WTC11 (cell line): ENCODE measurements at regions not wholly inside any gene's neighbourhood (a gene's known extent, or its start where the extent isn't known, plus 50 kb on each side); places are given as distances from the start of the nearest gene placed in this dataset.

Source experiments
- ATAC-seq: fragments of 200-7000 bp; cut with Tn5 transposase; 2 replicates; pipeline ENCODE4 v1.10.0; 2021; ENCODE audit warnings: mild to moderate bottlenecking, moderate library complexity
- CTCF ChIA-PET: fragments of 300-600 bp; sonication (Branson Sonifier 250); formaldehyde crosslinking; loops from one replicate; lab custom pipeline; 2021; ENCODE audit warnings: antibody characterized with exemption; lab: Charles Lee
- POLR2A ChIA-PET: fragments of 350-600 bp; sonication (Branson Sonifier 250); formaldehyde crosslinking; loops from one replicate; lab custom pipeline; 2021; ENCODE audit warnings: antibody characterized with exemption; lab: Charles Lee
- DNase-seq: peaks from one replicate; pipeline ENCODE4 v3.0.0; 2021; ENCODE audit warnings: low spot score
- H3K27ac Mint-ChIP-seq: 2 replicates; pipeline ENCODE4 v1.8.0; 2021; ENCODE audit warnings: mixed read lengths
- H3K27me3 Mint-ChIP-seq: 2 replicates; pipeline ENCODE4 v1.8.0; 2021; ENCODE audit warnings: low read depth, mild to moderate bottlenecking, moderate library complexity, mixed read lengths
- H3K36me3 Mint-ChIP-seq: 2 replicates; pipeline ENCODE4 v1.8.0; 2021; ENCODE audit warnings: mixed read lengths
- H3K4me1 Mint-ChIP-seq: 2 replicates; pipeline ENCODE4 v1.8.0; 2022; ENCODE audit warnings: mixed read lengths
- H3K4me3 Mint-ChIP-seq: 2 replicates; pipeline ENCODE4 v1.8.0; 2021; ENCODE audit warnings: mild to moderate bottlenecking, moderate library complexity, mixed read lengths
- H3K9me3 Mint-ChIP-seq: 2 replicates; pipeline ENCODE4 v1.8.0; 2021; ENCODE audit warnings: mixed read lengths
- ELF4 ChIP-seq: sonication (generic); formaldehyde crosslinking; IDR thresholded peaks from 2 replicates; pipeline ENCODE4 v1.8.1; 2022; ENCODE audit warnings: low read depth, mild to moderate bottlenecking, moderate library complexity, missing genetic modification reagents
- ESRRA ChIP-seq: sonication (generic); formaldehyde crosslinking; IDR thresholded peaks from 2 replicates; pipeline ENCODE4 v1.8.1; 2022; ENCODE audit warnings: mild to moderate bottlenecking, missing genetic modification reagents, borderline replicate concordance
- GRHL2 ChIP-seq: fragments of 250-450 bp; sonication (Bioruptor Pico); IDR thresholded peaks from 2 replicates; pipeline ENCODE4 v1.8.0; 2022; ENCODE audit warnings: mild to moderate bottlenecking, moderate library complexity; ENCODE audit not compliant: insufficient replicate concordance, severe bottlenecking
- MXD4 ChIP-seq: fragments of 250-450 bp; sonication (Bioruptor Pico); IDR thresholded peaks from 2 replicates; pipeline ENCODE4 v1.8.0; 2021; ENCODE audit warnings: mild to moderate bottlenecking, moderate library complexity, borderline replicate concordance
- NFATC4 ChIP-seq: fragments of 250-450 bp; sonication (Bioruptor Pico); IDR thresholded peaks from 2 replicates; pipeline ENCODE4 v1.9.0; 2021; ENCODE audit warnings: mild to moderate bottlenecking
- NFE2L1 ChIP-seq: sonication (generic); formaldehyde crosslinking; IDR thresholded peaks from 2 replicates; pipeline ENCODE4 v1.8.1; 2023; ENCODE audit warnings: missing genetic modification reagents
- NR1H2 ChIP-seq: sonication (generic); formaldehyde crosslinking; IDR thresholded peaks from 2 replicates; pipeline ENCODE4 v1.9.0; 2021; ENCODE audit warnings: mild to moderate bottlenecking, moderate library complexity, missing genetic modification reagents
- SP1 ChIP-seq: sonication (generic); formaldehyde crosslinking; conservative IDR thresholded peaks from 2 replicates; pipeline ENCODE4 v1.8.1; 2022; ENCODE audit warnings: missing genetic modification reagents
- ZBTB21 ChIP-seq: sonication (generic); formaldehyde crosslinking; IDR thresholded peaks from 2 replicates; pipeline ENCODE4 v1.8.1; 2023; ENCODE audit warnings: mild to moderate bottlenecking, missing genetic modification reagents, borderline replicate concordance
- ZNF121 ChIP-seq: sonication (generic); formaldehyde crosslinking; IDR thresholded peaks from 2 replicates; pipeline ENCODE4 v1.8.0; 2023; ENCODE audit warnings: missing genetic modification reagents
- ZNF138 ChIP-seq: sonication (generic); formaldehyde crosslinking; conservative IDR thresholded peaks from 2 replicates; pipeline ENCODE4 v1.8.1; 2022; ENCODE audit warnings: mild to moderate bottlenecking, moderate library complexity, missing genetic modification reagents
- ZNF219 ChIP-seq: sonication (generic); formaldehyde crosslinking; IDR thresholded peaks from 2 replicates; pipeline ENCODE4 v1.8.0; 2023; ENCODE audit warnings: missing genetic modification reagents, mild to moderate bottlenecking, borderline replicate concordance
- ZNF232 ChIP-seq: sonication (generic); formaldehyde crosslinking; IDR thresholded peaks from 2 replicates; pipeline ENCODE4 v1.8.0; 2022; ENCODE audit warnings: mild to moderate bottlenecking, missing genetic modification reagents
- ZNF263 ChIP-seq: sonication (generic); formaldehyde crosslinking; IDR thresholded peaks from 2 replicates; pipeline ENCODE4 v1.8.1; 2022; ENCODE audit warnings: low read depth, mild to moderate bottlenecking, moderate library complexity, missing genetic modification reagents
- ZNF317 ChIP-seq: sonication (generic); formaldehyde crosslinking; IDR thresholded peaks from 2 replicates; pipeline ENCODE4 v1.8.1; 2023; ENCODE audit warnings: low read depth, mild to moderate bottlenecking, moderate library complexity, missing genetic modification reagents, borderline replicate concordance
- ZNF396 ChIP-seq: fragments of 250-450 bp; sonication (Bioruptor Pico); IDR thresholded peaks from 2 replicates; pipeline ENCODE4 v1.8.0; 2021; ENCODE audit warnings: mild to moderate bottlenecking, moderate library complexity, borderline replicate concordance
- TF ChIP-seq, protein P1 (sequence below): fragments of 250-450 bp; sonication (Bioruptor Pico); IDR thresholded peaks from 2 replicates; pipeline ENCODE4 v1.9.0; 2021; ENCODE audit warnings: mild to moderate bottlenecking
- TF ChIP-seq, protein P2 (sequence below): sonication (generic); formaldehyde crosslinking; IDR thresholded peaks from 2 replicates; pipeline ENCODE4 v1.8.1; 2023; ENCODE audit warnings: mild to moderate bottlenecking, missing genetic modification reagents, moderate library complexity
- TF ChIP-seq, protein P3 (sequence below): fragments of 250-450 bp; sonication (Bioruptor Pico); IDR thresholded peaks from 2 replicates; pipeline ENCODE4 v1.9.0; 2021; ENCODE audit warnings: mild to moderate bottlenecking
- TF ChIP-seq, protein P4 (sequence below): sonication (generic); formaldehyde crosslinking; IDR thresholded peaks from 2 replicates; pipeline ENCODE4 v1.8.1; 2022; ENCODE audit warnings: mild to moderate bottlenecking, moderate library complexity, missing genetic modification reagents
- TF ChIP-seq, protein P5 (sequence below): sonication (generic); formaldehyde crosslinking; IDR thresholded peaks from 2 replicates; pipeline ENCODE4 v1.8.0; 2023; ENCODE audit warnings: mild to moderate bottlenecking, missing genetic modification reagents
- TF ChIP-seq, protein P6 (sequence below): sonication (generic); formaldehyde crosslinking; IDR thresholded peaks from 2 replicates; pipeline ENCODE4 v1.8.0; 2023; ENCODE audit warnings: missing genetic modification reagents
- TF ChIP-seq, protein P7 (sequence below): sonication (generic); formaldehyde crosslinking; IDR thresholded peaks from 2 replicates; pipeline ENCODE4 v1.8.1; 2023; ENCODE audit warnings: mild to moderate bottlenecking, missing genetic modification reagents
- TF ChIP-seq, protein P8 (sequence below): sonication (generic); formaldehyde crosslinking; IDR thresholded peaks from 2 replicates; pipeline ENCODE4 v1.8.1; 2023; ENCODE audit warnings: mild to moderate bottlenecking, moderate library complexity, missing genetic modification reagents

DNA sequence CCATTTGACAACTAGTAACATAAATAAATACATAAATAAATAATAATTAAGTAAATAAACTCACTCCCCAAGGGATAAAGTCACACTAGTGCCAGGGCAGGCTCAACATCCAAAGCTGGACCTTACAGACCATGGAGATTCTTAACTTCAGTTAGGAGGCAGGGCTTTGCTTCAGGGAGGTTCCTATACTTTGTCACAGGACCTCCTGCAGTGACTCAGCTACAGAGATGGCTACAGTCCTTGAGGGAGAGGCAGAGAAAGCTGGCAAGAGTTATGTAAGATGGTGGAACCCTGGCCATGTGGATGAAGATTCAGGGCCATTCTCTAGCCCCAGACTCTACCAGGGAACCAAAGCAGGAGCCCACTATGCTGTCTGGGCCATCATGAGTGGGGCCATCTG, 74.1 kb upstream of the CADM1 start (continued):
- TF ChIP-seq, protein P1, sequence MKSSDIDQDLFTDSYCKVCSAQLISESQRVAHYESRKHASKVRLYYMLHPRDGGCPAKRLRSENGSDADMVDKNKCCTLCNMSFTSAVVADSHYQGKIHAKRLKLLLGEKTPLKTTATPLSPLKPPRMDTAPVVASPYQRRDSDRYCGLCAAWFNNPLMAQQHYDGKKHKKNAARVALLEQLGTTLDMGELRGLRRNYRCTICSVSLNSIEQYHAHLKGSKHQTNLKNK: no peak
- TF ChIP-seq ZNF121 (CRISPR knock-in tag) (no peak), ESRRA (CRISPR knock-in tag) (no peak), NR1H2 (no peak)
- TF ChIP-seq, protein P2, sequence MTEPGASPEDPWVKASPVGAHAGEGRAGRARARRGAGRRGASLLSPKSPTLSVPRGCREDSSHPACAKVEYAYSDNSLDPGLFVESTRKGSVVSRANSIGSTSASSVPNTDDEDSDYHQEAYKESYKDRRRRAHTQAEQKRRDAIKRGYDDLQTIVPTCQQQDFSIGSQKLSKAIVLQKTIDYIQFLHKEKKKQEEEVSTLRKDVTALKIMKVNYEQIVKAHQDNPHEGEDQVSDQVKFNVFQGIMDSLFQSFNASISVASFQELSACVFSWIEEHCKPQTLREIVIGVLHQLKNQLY (CRISPR knock-in tag): no peak

DNA sequence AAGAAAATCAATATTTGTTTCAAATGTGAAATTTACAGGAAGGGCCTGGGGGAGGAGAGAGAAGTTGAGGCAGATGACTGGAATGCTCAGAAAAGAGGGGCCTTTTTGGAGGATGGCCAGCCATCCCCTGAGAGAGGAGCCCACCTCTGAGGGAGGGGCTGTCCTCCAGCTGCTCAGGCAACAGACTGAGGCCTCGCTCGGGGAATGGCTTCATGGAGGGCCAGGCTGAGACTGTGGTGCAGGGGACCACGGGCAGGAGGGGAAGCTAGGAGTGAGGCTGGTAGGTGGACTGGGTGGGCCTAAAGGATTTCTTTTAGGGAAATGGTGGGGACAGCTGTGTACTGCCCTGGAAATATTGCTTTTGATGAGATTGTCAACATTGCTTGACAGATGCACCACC, 73.5 kb upstream of the CADM1 start:
- ATAC-seq: no peak

More for the DNA sequence above, 73.5 kb upstream of the CADM1 start:
- no peak for DNase-seq
- Mint-ChIP-seq H3K4me3 (no peak overlapping the region), H3K9me3 (no peaks in the 10 kb centered on the region), H3K36me3 (no peaks in the 10 kb centered on the region), H3K27me3 (peaks cover 4% of the 10 kb centered on the region; the same call in 1 of the 2 replicates), H3K4me1 (peaks cover 35% of the 10 kb centered on the region), H3K27ac (no peak overlapping the region)
- CTCF ChIA-PET: no interaction called here
- POLR2A ChIA-PET: no interaction called here
- TF ChIP-seq, protein P3, sequence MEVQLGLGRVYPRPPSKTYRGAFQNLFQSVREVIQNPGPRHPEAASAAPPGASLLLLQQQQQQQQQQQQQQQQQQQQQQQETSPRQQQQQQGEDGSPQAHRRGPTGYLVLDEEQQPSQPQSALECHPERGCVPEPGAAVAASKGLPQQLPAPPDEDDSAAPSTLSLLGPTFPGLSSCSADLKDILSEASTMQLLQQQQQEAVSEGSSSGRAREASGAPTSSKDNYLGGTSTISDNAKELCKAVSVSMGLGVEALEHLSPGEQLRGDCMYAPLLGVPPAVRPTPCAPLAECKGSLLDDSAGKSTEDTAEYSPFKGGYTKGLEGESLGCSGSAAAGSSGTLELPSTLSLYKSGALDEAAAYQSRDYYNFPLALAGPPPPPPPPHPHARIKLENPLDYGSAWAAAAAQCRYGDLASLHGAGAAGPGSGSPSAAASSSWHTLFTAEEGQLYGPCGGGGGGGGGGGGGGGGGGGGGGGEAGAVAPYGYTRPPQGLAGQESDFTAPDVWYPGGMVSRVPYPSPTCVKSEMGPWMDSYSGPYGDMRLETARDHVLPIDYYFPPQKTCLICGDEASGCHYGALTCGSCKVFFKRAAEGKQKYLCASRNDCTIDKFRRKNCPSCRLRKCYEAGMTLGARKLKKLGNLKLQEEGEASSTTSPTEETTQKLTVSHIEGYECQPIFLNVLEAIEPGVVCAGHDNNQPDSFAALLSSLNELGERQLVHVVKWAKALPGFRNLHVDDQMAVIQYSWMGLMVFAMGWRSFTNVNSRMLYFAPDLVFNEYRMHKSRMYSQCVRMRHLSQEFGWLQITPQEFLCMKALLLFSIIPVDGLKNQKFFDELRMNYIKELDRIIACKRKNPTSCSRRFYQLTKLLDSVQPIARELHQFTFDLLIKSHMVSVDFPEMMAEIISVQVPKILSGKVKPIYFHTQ: no peak
- TF ChIP-seq, protein P4, sequence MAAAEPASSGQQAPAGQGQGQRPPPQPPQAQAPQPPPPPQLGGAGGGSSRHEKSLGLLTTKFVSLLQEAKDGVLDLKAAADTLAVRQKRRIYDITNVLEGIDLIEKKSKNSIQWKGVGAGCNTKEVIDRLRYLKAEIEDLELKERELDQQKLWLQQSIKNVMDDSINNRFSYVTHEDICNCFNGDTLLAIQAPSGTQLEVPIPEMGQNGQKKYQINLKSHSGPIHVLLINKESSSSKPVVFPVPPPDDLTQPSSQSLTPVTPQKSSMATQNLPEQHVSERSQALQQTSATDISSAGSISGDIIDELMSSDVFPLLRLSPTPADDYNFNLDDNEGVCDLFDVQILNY (CRISPR knock-in tag): no peak
- TF ChIP-seq ZNF138 (CRISPR knock-in tag): no peak
- no peak for TF ChIP-seq ZNF232 (CRISPR knock-in tag)
- no peak for TF ChIP-seq GRHL2 (CRISPR knock-in tag)
- TF ChIP-seq ZBTB21 (CRISPR knock-in tag): no peak
- TF ChIP-seq, protein P5, sequence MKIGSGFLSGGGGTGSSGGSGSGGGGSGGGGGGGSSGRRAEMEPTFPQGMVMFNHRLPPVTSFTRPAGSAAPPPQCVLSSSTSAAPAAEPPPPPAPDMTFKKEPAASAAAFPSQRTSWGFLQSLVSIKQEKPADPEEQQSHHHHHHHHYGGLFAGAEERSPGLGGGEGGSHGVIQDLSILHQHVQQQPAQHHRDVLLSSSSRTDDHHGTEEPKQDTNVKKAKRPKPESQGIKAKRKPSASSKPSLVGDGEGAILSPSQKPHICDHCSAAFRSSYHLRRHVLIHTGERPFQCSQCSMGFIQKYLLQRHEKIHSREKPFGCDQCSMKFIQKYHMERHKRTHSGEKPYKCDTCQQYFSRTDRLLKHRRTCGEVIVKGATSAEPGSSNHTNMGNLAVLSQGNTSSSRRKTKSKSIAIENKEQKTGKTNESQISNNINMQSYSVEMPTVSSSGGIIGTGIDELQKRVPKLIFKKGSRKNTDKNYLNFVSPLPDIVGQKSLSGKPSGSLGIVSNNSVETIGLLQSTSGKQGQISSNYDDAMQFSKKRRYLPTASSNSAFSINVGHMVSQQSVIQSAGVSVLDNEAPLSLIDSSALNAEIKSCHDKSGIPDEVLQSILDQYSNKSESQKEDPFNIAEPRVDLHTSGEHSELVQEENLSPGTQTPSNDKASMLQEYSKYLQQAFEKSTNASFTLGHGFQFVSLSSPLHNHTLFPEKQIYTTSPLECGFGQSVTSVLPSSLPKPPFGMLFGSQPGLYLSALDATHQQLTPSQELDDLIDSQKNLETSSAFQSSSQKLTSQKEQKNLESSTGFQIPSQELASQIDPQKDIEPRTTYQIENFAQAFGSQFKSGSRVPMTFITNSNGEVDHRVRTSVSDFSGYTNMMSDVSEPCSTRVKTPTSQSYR: no peak
- no peak for TF ChIP-seq ZNF121 (CRISPR knock-in tag)
- TF ChIP-seq NFE2L1 (CRISPR knock-in tag): no peak
- no peak for TF ChIP-seq ELF4 (CRISPR knock-in tag)
- no peak for TF ChIP-seq SP1 (CRISPR knock-in tag)
- no peak for TF ChIP-seq NFATC4 (CRISPR knock-in tag)
- TF ChIP-seq, protein P6, sequence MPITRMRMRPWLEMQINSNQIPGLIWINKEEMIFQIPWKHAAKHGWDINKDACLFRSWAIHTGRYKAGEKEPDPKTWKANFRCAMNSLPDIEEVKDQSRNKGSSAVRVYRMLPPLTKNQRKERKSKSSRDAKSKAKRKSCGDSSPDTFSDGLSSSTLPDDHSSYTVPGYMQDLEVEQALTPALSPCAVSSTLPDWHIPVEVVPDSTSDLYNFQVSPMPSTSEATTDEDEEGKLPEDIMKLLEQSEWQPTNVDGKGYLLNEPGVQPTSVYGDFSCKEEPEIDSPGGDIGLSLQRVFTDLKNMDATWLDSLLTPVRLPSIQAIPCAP (CRISPR knock-in tag): no peak
- no peak for TF ChIP-seq ZNF317 (CRISPR knock-in tag)
- TF ChIP-seq, protein P7, sequence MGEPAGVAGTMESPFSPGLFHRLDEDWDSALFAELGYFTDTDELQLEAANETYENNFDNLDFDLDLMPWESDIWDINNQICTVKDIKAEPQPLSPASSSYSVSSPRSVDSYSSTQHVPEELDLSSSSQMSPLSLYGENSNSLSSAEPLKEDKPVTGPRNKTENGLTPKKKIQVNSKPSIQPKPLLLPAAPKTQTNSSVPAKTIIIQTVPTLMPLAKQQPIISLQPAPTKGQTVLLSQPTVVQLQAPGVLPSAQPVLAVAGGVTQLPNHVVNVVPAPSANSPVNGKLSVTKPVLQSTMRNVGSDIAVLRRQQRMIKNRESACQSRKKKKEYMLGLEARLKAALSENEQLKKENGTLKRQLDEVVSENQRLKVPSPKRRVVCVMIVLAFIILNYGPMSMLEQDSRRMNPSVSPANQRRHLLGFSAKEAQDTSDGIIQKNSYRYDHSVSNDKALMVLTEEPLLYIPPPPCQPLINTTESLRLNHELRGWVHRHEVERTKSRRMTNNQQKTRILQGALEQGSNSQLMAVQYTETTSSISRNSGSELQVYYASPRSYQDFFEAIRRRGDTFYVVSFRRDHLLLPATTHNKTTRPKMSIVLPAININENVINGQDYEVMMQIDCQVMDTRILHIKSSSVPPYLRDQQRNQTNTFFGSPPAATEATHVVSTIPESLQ (CRISPR knock-in tag): no peak
- TF ChIP-seq, protein P8, sequence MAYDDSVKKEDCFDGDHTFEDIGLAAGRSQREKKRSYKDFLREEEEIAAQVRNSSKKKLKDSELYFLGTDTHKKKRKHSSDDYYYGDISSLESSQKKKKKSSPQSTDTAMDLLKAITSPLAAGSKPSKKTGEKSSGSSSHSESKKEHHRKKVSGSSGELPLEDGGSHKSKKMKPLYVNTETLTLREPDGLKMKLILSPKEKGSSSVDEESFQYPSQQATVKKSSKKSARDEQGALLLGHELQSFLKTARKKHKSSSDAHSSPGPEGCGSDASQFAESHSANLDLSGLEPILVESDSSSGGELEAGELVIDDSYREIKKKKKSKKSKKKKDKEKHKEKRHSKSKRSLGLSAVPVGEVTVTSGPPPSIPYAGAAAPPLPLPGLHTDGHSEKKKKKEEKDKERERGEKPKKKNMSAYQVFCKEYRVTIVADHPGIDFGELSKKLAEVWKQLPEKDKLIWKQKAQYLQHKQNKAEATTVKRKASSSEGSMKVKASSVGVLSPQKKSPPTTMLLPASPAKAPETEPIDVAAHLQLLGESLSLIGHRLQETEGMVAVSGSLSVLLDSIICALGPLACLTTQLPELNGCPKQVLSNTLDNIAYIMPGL (CRISPR knock-in tag): no peak
- TF ChIP-seq ZNF396 (CRISPR knock-in tag): no peak
- TF ChIP-seq MXD4 (CRISPR knock-in tag): no peak
- no peak for TF ChIP-seq ZNF219 (CRISPR knock-in tag)
- TF ChIP-seq ZNF263: no peak
